ENCODE measurements at regions not wholly inside any gene's neighbourhood (a gene's known extent, or its start where the extent isn't known, plus 50 kb on each side); places are given as distances from the start of the nearest gene placed in this dataset.
A peak's percentile ranks its signal among the peaks of the same experiment; 100 is the strongest.

- no peak for DNase-seq
These were observed 84.7 kb upstream of the ADGRF1 start for GRCh38 chr6:47126647-47127391.

GRCh38 chr6:47118611-47119010 is 76.5 kb upstream of the ADGRF1 start:
- DNase-seq: no peak
- intact Hi-C loops (cut with DNase I): no loop called here

More at GRCh38 chr6:47126647-47127391, 84.7 kb upstream of the ADGRF1 start:
- intact Hi-C loops (cut with DNase I): no loop called here

- intact Hi-C loops (cut with DNase I): no loop called here
- DNase-seq: no peak
These were observed 75.2 kb upstream of the ADGRF1 start for GRCh38 chr6:47117314-47117713.

- DNase-seq: no peak
- intact Hi-C loops (cut with DNase I): no loop called here
These were observed 74.5 kb upstream of the ADGRF1 start for GRCh38 chr6:47116606-47117005.

GRCh38 chr6:47116086-47116485 is 74.0 kb upstream of the ADGRF1 start:
- DNase-seq: no peak
- intact Hi-C loops (cut with DNase I): no loop called here

- DNase-seq: no peak
These were observed 72.3 kb upstream of the ADGRF1 start for GRCh38 chr6:47114460-47114859.

GRCh38 chr6:47112317-47112716 is 70.2 kb upstream of the ADGRF1 start:
- intact Hi-C loops (cut with DNase I): no loop called here
- DNase-seq: no peak

More at GRCh38 chr6:47114460-47114859, 72.3 kb upstream of the ADGRF1 start:
- intact Hi-C loops (cut with DNase I): no loop called here

GRCh38 chr6:47111685-47112084 is 69.6 kb upstream of the ADGRF1 start:
- intact Hi-C loops (cut with DNase I): no loop called here
- no peak for DNase-seq

GRCh38 chr6:47109281-47109680 is 67.1 kb upstream of the ADGRF1 start:
- DNase-seq: no peak
- intact Hi-C loops (cut with DNase I): no loop called here

GRCh38 chr6:47106721-47107197 is 64.6 kb upstream of the ADGRF1 start:
- no peak for DNase-seq
- intact Hi-C loops (cut with DNase I): no loop called here

GRCh38 chr6:47106216-47106615 is 64.1 kb upstream of the ADGRF1 start:
- no peak for DNase-seq
- intact Hi-C loops (cut with DNase I): no loop called here

GRCh38 chr6:47105469-47106178 is 63.5 kb upstream of the ADGRF1 start:
- DNase-seq: no peak
- intact Hi-C loops (cut with DNase I): no loop called here

- no peak for DNase-seq
- intact Hi-C loops (cut with DNase I): no loop called here
These were observed 61.8 kb upstream of the ADGRF1 start for GRCh38 chr6:47103931-47104330.

- no peak for DNase-seq
- intact Hi-C loops (cut with DNase I): no loop called here
These were observed 60.2 kb upstream of the ADGRF1 start for GRCh38 chr6:47102331-47102730.

GRCh38 chr6:47098570-47098993 is 56.5 kb upstream of the ADGRF1 start:
- no peak for DNase-seq
- intact Hi-C loops (cut with DNase I): no loop called here

- DNase-seq: peak in 9 of 10 donors; percentile 39 to 93 (median 64)
These were observed 55.2 kb upstream of the ADGRF1 start for GRCh38 chr6:47097092-47097945.

GRCh38 chr6:47096211-47096895 is 54.2 kb upstream of the ADGRF1 start:
- intact Hi-C loops (cut with DNase I): no loop called here

More at GRCh38 chr6:47097092-47097945, 55.2 kb upstream of the ADGRF1 start:
- intact Hi-C loops (cut with DNase I): loop anchor here (1.0 kb wide), 1 partner anchor 213 kb away; no protein-coding TSS in a partner anchor

GRCh38 chr6:47094241-47094925 is 52.3 kb upstream of the ADGRF1 start:
- intact Hi-C loops (cut with DNase I): no loop called here
- no peak for DNase-seq

More at GRCh38 chr6:47096211-47096895, 54.2 kb upstream of the ADGRF1 start:
- no peak for DNase-seq

GRCh38 chr6:47093169-47093568 is 51.0 kb upstream of the ADGRF1 start:
- no peak for DNase-seq
- intact Hi-C loops (cut with DNase I): no loop called here
